A673 (cell line): ENCODE measurements at regions not wholly inside any gene's neighbourhood (a gene's known extent, or its start where the extent isn't known, plus 50 kb on each side); places are given as distances from the start of the nearest gene placed in this dataset.

Experiments
- CTCF ChIP-seq: fragments of 300-800, 200-600 bp; sonication (generic); conservative IDR thresholded peaks from 2 replicates; pipeline ENCODE4 v1.5.1; 2017; ENCODE audit warnings: low read depth, mild to moderate bottlenecking, antibody characterized with exemption, low read length, moderate library complexity, mixed read lengths
- EZH2 ChIP-seq: fragments of 200-600 bp; sonication (generic); IDR thresholded peaks from 2 replicates; pipeline ENCODE4 v1.6.1; 2017; ENCODE audit warnings: borderline replicate concordance, low read depth, mild to moderate bottlenecking, mixed read lengths, antibody characterized with exemption, low read length; ENCODE audit not compliant: poor library complexity, severe bottlenecking

GRCh38 chr16:17560548-17560947, 89.8 kb upstream of the XYLT1 start:
- TF ChIP-seq EZH2 (no peak), CTCF (no peak)
